Activated CD4-positive, alpha-beta T cell treated with anti-CD3 and anti-CD28 coated beads for 48 hours (primary cell): ENCODE measurements at regions not wholly inside any gene's neighbourhood (a gene's known extent, or its start where the extent isn't known, plus 50 kb on each side); places are given as distances from the start of the nearest gene placed in this dataset.

Experiments
- DNase-seq: peaks from one replicate; pipeline ENCODE4 v3.0.0-alpha.2; 2020

GRCh38 chr2:45337481-45337880 is 273.6 kb downstream of the SRBD1 start:
- DNase-seq: no peak

- no peak for DNase-seq
These were observed 276.9 kb downstream of the SRBD1 start for GRCh38 chr2:45334205-45334604.

- DNase-seq: no peak
These were observed 278.5 kb downstream of the SRBD1 start for GRCh38 chr2:45332567-45332966.

- no peak for DNase-seq
These were observed 279.0 kb downstream of the SRBD1 start for GRCh38 chr2:45332094-45332493.

DNA sequence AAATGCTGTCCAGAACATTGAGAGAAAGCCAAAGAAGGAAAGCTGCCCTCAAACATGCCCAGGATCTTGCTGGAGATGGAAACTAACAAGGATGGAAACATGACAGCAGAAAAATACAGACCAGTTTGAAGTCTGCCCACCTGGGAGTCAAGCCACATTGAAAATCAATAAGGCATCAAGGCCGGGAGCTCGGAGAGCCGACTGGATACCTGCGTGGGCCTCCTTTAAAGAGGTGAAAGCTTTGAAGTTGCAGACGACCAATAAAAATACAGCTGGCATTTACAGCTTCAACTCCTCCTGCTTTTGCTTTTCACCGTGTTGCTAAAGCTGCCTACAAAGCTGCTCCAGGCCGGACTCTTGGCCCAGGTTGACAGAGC is 279.7 kb downstream of the SRBD1 start:
- DNase-seq: no peak

- DNase-seq: no peak
These were observed 280.2 kb downstream of the SRBD1 start for GRCh38 chr2:45330637-45331409.

GRCh38 chr2:45330108-45330507 is 281.0 kb downstream of the SRBD1 start:
- DNase-seq: no peak

DNA sequence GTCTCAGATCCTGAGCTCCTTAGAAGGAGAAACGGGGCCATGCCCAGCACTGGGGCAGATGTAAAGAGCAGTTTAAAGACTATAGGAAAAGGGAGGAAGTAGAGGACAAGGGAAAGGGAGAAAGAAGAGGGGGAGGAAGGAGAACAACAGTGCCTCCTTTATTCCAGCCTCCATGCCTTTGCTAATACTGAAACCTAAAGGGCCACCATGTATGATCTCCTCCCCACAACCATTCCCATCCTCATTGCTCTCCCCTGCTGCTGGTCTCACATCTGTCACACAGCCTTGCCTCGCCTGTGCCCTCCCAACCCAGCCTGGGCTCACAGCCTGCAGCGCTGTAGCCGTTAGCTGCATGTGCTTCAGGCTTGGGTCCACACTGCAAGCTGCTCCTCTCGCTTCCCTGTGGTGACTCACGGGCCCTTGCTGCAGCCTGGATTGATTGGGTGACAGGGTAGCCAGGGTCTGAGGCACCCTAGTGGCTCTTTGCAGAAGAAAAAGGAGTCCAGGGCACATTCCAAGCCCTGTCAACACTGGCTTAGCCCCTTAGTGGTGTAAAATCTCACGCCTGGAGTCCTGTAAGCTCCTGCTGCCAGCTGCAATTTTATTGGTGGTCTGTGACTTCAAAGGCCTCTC is 281.9 kb downstream of the SRBD1 start:
- DNase-seq: no peak

DNA sequence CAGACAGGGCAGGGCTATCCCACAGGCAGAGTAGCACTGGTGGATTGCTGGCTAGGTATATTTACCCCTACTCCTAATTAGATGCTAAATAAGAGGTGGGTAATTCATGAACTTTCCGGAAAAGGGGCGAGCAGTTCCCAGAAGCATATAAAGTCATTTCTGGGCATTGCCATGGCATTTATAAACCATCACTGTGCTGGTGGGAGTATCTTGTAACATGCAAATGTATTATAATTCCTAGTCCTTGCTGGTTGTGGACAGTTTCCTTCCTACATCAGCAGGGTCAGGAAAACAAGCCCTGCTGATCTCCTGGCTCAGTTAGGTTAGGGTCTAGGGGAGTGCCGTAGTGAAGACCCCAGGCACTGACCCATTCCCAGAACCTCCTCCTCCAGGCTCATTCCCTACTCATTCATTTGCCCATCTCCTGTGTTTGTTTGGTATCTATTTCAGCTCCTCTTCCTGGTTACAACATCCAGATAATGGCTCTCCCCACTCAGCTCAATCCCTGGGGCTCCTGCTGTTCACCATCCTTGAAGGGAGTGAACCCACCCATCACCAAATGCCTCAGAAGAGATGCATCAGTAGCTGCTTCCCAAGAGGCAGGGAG is 282.7 kb downstream of the SRBD1 start:
- no peak for DNase-seq

GRCh38 chr2:45323344-45323743 is 287.7 kb downstream of the SRBD1 start:
- DNase-seq: no peak

GRCh38 chr2:45320956-45321355 is 290.1 kb downstream of the SRBD1 start:
- no peak for DNase-seq

DNA sequence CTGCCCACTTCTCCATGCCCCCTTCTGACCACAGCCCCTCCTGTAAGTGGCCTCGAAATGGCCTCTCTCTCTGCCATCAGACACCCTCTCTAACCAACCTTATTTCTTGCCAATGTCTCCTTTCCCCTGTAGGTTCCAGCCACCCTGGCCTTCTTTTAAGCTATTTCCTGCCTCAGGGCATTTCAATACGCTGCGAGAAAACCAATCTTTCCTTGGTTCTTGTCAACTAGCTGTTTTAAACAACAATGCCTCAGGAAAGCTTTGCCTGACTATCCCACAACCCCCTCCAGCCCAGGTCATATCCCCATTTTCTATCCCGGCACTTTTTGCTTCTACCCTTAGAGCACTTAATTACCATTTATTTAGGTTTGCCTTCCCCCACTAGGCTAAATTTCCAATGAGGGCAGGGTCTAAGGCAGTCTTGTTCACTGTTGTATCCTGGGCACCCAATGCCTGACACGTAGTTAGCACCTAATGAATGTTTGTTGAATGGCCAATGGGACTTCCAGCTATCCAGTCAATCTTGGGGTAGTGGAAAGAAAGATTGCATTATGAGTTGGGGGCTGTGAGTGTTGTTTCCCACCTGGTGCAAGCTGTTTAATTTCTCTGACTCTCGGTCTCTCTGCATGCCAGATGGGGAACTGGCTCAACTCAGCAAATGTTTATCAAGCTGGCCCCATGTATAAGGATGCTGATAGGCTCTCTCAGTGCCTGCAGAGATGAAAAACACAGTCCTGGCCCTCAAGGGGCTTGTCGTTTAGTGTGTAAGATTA is 291.2 kb downstream of the SRBD1 start:
- no peak for DNase-seq

- DNase-seq: no peak
These were observed 292.4 kb downstream of the SRBD1 start for GRCh38 chr2:45318686-45319085.

DNA sequence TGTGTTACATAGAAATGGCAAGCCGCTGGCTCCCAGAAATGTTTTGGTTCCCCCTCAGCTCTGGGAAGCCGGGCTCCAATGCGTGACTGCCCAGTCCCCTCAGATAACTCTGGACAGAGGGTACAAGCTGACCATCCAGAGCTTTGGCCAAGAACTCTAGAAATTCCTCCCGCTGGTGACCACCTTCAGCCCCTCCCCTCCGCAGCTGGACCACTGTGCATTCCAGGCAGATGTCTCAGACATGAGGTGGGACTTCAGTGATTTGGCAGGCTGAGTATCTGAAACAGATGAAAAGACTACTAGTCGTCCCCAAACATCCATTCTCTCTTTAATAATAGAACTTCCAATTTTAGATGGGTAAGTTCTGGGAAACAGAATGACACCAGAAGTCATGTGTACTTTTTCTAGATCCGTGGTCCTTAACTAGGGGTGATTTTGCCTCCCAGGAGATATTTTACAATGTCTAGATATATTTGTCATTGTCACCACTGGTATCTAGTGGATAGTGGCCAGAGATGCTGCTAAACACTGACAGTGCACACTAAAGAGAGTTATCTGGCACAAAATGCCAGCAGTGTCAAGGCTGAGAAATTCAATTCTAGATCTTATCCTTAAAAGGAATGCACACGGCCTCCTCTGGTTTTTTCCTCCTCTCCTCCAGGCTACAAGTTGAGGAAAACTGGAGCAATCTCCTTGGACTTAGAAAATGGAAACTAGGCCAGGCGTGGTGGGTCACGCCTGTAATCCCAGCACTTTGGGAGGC is 294.3 kb downstream of the SRBD1 start:
- DNase-seq: no peak

GRCh38 chr2:45315861-45316260 is 295.2 kb downstream of the SRBD1 start:
- DNase-seq: no peak

DNA sequence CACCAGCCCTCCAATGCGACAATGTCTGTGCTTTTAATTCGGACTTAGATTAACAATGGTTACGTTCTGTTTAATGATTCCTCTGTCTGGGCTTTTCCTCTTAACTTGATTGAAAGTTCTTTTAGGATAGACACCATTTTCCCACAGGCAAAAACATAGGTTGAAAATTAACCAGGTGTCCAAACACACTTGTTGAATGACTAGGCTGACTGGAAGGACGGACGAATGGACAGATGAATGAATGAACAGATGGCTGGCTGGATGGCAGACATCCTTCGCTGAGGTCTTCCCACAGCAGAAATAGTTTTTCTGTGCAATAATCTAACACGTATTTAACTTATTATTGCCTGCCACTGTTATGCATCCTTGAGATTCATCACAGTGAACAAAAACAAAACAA is 298.8 kb downstream of the SRBD1 start:
- DNase-seq: no peak

GRCh38 chr2:45311559-45311958 is 299.5 kb downstream of the SRBD1 start:
- DNase-seq: no peak

GRCh38 chr2:45307147-45307546 is 297.9 kb upstream of the SIX2 start:
- no peak for DNase-seq

- DNase-seq: no peak
These were observed 296.3 kb upstream of the SIX2 start for GRCh38 chr2:45305599-45305998.

DNA sequence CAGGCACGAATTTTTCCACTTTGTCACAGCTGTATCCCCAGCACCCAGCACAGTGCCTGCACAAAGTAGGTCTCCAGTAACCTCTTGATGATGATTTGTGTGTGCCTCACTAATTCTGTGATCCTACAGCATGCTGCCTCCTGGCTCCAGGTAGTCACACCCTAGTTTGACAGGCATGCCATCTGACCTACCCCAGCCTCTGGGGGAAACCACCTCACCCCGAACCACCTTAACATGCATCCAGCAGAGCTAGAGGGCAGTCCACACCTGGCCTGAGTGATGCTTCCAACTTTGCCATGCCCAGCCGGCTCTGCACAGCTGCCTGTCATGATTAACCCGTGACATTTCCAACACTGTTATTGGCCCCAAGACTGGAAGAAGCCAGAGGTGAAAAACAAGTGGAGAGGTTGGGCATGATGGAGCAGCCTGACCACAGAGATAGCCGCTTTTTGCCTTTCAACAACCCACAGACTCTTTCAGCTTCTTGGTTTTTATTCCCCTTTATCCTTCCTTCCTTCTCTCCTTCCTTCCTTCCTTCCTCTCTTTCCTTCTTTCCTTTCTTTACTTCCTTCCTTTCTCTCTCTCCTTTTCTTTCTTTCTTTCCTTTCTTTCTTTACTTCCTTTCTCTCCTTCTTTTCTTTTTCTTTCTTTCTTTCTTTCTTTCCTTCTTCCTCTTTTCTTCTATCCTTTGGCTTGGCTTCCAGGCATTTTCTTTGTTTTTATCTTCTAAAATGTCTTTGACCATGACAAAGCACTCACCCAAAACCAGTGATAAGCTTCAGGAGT is 294.4 kb upstream of the SIX2 start:
- no peak for DNase-seq

GRCh38 chr2:45301307-45302277 is 292.3 kb upstream of the SIX2 start:
- DNase-seq: no peak
